GM19467 (cell line): ENCODE measurements at regions not wholly inside any gene's neighbourhood (a gene's known extent, or its start where the extent isn't known, plus 50 kb on each side); places are given as distances from the start of the nearest gene placed in this dataset.
"Not testable (repeated sequence)": the region's sequence is repeated elsewhere in the genome, so short reads cannot be mapped to it uniquely, and the experiment has no call there.

ENCODE experiments used
- ATAC-seq: cut with Tn5 transposase; IDR thresholded peaks from one replicate; pipeline ENCODE4 v1.9.1; 2021; ENCODE audit warnings: mild to moderate bottlenecking, moderate library complexity; ENCODE audit not compliant: unreplicated experiment

DNA sequence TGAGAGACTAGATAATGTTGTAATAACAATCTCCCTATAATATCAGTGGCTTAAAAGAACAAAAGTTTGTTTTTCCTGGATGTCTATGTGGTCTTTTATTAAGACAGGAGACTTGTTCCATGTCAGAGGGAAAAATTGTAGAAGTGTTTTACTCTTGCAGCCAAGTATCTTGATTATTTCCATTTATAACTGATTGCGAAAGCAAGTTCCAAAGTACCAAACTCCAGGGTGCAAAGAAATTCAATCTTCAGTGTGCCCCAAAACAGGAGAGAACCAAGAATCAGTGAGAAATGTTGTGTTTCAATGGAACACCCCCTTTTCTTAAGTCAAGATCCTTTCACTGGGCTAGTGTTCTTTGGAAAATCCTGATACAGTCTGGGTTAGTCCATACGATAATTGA lies 624.4 kb upstream of the BCHE start:
- ATAC-seq, result no peak

DNA sequence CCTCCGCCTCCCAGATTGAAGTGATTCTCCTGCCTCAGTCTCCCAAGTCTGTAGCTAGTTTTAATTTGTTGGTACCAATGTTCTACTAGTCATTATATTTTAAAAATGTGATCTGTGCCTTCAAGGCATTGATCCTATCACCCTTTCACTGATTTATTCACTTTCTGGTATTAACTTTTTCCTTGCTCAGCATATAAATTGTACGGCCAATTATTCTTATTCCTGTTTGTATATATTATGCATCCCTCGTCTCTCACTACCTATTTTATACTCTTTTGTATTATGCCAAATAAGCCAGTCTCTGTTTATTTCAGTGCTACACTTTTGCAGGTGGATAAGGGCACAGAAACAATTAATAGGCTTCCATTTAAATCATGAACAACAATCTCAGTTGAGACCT lies 620.2 kb upstream of the BCHE start:
- ATAC-seq, result no peak

DNA sequence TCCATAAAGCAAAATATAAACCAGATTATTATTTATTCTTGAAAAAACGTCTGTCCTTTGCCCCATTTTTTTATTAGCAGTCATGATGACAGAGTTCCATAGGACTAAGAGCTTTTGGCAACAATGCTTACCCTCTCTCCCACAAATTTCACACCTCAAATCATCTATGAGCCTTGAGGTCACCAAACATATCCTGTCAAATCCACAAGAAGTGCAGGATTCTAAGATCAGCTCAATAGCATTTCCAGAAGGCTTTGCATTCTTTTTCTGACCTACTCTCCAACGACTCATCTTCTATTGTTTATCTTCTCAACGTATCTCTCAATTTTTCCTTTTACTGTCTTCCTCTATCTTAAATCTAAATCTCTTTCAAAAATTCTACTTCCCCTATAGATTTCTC lies 619.1 kb upstream of the BCHE start:
- no peak for ATAC-seq

DNA sequence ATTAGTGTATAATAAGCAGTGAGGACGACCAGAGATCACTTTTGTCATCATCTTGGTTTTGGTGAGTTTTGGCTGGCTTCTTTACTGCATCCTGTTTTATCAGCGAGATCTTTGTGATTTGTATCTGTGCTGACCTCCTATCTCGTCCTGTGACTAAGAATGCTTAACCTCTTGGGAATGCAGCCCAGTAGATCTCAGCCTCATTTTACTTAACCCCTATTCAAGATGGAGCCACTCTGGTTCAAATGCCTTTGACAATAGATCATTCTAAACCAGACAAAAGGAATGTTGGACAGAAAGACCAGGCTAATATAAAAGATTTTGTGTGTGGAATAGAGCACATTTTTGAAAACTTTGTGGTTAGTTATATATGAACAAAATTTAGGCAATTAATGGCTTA lies 618.5 kb upstream of the BCHE start:
- no peak for ATAC-seq

DNA sequence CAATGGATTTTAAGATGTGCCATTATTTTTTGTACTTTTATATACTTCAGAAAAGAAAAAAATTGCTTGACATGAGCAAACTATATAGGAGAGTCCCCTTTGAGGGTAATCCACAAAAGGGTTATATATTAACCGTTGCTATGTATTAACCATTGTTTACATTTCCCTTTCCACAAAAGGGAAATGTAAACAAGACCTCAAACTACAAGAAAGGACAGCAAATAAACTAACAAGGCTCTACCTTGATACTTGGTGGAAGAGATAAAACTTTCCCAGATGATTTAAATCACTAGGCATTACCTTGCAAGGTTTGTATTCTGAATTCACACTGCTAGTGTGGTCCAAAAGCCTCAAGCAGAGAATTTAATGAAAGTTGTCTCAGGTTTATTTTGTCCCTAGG lies 616.3 kb upstream of the BCHE start:
- no peak for ATAC-seq

DNA sequence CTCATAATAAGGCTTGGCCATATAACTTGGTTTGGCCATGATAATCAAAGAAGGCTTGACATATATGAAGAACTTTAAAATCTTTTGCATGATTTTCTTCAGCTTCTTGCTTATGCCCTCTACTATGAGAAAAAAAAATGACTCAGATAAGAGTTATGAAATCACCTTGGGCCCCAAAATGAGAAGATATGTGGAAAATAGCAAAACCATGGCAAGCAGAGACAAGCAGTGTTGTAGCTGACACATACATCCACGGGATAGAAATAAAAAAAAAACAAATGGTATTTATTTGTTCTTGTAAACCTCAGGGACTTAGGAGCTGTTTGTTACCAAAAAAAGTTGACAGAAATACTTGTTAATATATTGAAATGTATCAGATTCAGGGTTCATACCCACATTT lies 614.8 kb upstream of the BCHE start:
- ATAC-seq, result no peak

DNA sequence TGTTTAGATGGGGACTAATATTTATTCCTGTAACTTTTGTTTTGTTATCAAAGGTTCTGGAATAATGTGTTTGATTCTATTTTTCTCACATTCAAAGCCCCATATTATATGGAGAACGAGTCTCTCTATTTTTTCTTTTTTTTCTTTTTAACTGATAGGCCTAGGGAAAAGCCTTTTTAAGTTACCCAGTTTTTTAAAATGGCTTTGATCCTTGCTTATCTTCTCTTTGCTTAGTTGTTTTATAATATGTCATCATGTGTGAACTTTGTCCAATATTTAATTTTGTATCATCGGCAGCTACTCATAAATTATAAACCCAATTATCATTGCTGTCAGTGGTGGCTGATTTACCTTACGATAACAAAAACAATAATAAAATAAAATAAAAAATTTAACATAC lies 610.3 kb upstream of the BCHE start:
- ATAC-seq, result no peak

DNA sequence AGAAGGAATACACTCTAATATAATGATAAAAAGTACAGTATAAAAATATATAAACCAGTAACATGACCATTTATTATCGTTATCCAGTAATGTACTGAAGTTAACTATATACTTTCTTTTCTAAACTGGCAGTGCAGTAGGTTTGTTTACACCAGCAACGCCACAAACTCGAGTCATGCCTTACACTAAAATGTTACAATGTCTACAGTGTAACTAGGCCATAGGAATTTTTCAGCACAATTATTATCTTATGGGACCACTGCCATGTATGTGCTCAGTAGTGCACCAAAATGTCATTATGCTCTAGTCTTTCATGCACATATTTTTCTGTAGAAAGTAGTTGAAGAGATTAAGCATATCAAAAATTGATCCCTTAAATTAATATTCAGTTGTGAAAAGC lies 609.8 kb upstream of the BCHE start:
- ATAC-seq, result no peak

DNA sequence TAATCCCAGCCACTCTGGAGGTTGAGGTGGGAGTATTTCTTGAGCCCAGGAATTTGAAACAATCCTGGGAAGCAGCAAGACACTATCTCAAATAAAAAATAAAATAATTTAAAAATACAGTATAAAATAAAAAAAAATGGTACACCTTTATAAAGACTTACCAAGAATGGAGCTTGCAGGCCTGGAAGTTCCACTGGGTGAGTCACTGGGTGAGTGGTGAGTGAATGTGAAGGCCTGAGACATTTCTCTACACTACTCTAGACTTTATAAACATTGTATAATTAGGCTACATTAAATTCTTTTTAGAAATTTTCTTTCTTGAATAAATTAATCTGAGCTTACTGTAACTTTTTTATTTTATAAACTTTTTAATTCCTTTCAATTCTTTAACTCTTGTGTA lies 609.1 kb upstream of the BCHE start:
- no peak for ATAC-seq

GRCh38 chr3:166445865-166446264 lies 608.6 kb upstream of the BCHE start:
- no peak for ATAC-seq

DNA sequence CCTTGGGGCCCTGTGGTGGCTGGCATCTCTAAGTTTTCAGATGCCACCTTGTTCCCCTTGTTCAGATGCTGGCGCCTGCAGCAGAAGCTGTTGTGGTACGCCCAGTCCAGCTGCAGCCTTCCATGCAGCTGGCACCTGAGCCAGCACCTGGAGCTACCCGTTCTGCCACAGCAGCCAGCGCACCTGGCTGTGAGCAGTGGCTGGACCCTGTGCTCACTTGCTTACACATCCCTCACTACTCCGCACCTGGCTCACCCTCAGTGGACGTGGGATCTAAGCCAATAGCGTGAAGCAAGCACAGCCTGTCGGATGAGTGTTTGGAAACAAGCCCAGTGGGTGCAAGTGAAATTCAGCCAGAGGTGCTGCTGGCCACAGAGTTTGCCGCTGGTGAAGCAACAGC lies 607.5 kb upstream of the BCHE start:
- no peak for ATAC-seq

- no peak for ATAC-seq
These were observed 607.1 kb upstream of the BCHE start for GRCh38 chr3:166444336-166444735.

GRCh38 chr3:166435469-166436057 lies 598.3 kb upstream of the BCHE start:
- no peak for ATAC-seq

DNA sequence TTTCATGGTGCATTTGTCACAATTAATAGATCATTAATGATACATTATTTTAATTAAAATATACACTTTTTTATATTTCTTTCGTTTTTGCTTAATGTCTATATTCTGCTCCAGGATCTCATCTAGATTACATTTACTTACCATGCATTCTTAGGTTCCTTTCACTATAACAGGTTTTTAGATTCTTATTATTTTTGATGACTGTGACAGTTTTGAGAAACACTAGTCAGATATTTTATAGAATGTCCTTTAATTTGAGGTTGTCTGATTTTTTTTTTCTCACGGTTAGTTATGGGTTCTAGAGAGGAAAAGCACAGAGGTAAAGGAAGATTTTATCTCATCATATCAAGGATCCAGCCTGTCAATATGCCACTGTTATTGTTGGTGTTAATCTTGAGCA lies 595.8 kb upstream of the BCHE start:
- no peak for ATAC-seq

- no peak for ATAC-seq
These were observed 588.8 kb upstream of the BCHE start for GRCh38 chr3:166425900-166426611.

GRCh38 chr3:166425021-166425420 lies 587.8 kb upstream of the BCHE start:
- no peak for ATAC-seq

- not testable (repeated sequence) for ATAC-seq
These were observed 586.7 kb upstream of the BCHE start for GRCh38 chr3:166423824-166424513.

- ATAC-seq, result no peak
These were observed 585.3 kb upstream of the BCHE start for GRCh38 chr3:166422556-166422955.

DNA sequence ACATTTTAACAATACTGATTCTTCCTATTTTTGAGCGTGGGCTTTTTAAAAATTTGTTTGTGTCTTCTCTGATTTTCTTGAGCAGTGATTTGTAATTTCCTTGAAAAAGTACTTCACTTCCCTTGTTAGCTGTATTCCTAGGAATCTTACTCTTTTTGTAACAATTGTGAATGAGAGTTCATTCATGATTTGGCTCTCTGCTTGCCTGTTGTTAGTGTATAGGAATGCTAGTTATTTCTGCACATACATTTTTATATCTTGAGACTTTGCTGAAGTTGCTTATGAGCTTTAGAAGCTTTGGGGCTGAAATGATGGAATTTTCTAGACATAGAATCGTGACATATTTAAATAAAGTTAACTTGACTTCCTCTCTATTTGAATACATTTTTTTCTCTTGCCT lies 582.8 kb upstream of the BCHE start:
- ATAC-seq, result no peak

DNA sequence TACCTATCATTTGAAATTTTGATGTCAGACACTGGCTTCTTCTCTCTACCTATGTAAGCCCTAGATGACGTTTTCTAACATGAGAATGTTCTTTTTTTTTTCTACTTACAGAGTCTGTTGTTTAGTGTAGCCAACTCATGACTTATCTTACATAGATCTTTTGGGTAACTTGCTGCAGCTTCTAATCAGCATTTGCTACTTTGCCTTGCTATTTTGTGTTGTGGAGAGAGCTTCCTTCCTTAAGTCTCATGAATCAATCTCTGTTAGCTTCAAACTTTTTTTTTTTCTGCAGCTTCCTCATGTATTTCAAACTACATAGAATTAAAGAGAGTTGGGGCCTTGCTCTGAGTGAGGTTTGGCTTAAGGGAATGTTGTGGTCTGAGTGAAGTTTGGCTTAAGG lies 568.7 kb upstream of the BCHE start:
- ATAC-seq, result no peak

DNA sequence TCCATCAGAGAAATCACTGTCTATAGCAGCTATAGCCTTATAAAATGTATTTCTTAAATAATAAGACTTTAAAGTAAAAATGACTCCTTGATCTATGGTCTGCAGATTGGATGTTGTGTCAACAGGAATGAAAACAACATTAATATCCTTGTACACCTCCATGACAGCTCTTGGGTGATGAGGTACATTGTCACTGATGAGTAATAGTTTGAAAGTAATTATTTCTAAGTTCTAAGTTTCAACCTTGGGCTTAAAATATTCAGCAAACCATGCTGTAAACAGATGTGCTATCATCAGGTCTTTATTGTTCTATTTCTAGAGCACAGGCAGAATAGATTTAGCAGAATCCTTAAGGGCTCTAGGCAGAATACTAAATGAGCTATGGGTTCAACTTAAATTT lies 568.2 kb upstream of the BCHE start:
- no peak for ATAC-seq

DNA sequence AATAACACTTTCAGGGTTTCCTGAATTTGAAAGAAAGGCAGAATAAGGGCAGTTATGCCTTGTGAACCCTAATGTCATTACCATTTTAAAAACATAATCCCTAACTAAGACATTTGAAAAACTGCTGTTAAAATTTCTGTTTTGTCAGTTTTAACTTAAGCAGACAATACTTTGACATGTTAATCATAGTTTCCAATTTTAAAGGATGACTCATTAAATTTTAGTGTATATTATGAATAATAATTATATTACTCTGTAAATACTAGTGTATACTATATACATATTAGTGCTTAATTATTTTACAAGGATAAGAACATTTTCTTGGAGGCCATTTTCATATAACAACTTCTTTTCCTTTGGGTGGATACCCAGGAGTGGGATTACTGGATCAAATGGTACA lies 553.1 kb upstream of the BCHE start:
- no peak for ATAC-seq
